Body of pancreas (tissue), 4 donors: ENCODE measurements at regions not wholly inside any gene's neighbourhood (a gene's known extent, or its start where the extent isn't known, plus 50 kb on each side); places are given as distances from the start of the nearest gene placed in this dataset.

Source experiments
- CTCF ChIP-seq, 7 experiments: fragments of 450-650 bp in 4 of 7; fragments of 200-600 bp in 3 of 7; sonication (generic) in 3 of 7; IDR thresholded peaks; one replicate each; pipeline ENCODE4 v1.5.1; 2016 to 2019; ENCODE audit warnings: antibody characterized with exemption in 7 of 7
- POLR2A ChIP-seq, 3 donors: fragments of 450-650 bp; IDR thresholded peaks; one replicate each; pipeline ENCODE4 v1.6.1; 2016; ENCODE audit warnings: antibody characterized with exemption in 3 of 3, mild to moderate bottlenecking in 2 of 3

GRCh38 chr6:164495882-164496495 lies 813.4 kb downstream of the C6orf118 start:
- TF ChIP-seq POLR2A (IDR thresholded peaks at IDR 0.05) (no peak), CTCF (IDR thresholded peaks at IDR 0.05) (no peak)
